Central memory CD8-positive, alpha-beta T cell (primary cell): ENCODE measurements at regions not wholly inside any gene's neighbourhood (a gene's known extent, or its start where the extent isn't known, plus 50 kb on each side); places are given as distances from the start of the nearest gene placed in this dataset.

ENCODE experiments used
- ATAC-seq: fragments of 150-1000 bp; cut with Tn5 transposase; replicated peaks from 2 replicates; pipeline ENCODE4 v1.10.0; 2022; ENCODE audit warnings: mild to moderate bottlenecking, moderate FRiP score, moderate number of reproducible peaks; ENCODE audit not compliant: poor library complexity, severe bottlenecking; ENCODE audit errors: extremely low read depth
- DNase-seq, 2 donors: peaks; one replicate each; pipeline ENCODE4 v3.0.0; 2021; ENCODE audit warnings: low spot score in 2 of 2
- H3K27ac Mint-ChIP-seq: one replicate; pipeline ENCODE4 v1.8.0; 2022; ENCODE audit warnings: low read depth, mild to moderate bottlenecking, moderate library complexity, mixed read lengths
- H3K27me3 Mint-ChIP-seq: one replicate; pipeline ENCODE4 v1.8.0; 2022; ENCODE audit warnings: mixed read lengths
- H3K36me3 Mint-ChIP-seq: one replicate; pipeline ENCODE4 v1.8.0; 2022; ENCODE audit warnings: mild to moderate bottlenecking, moderate library complexity, mixed read lengths; ENCODE audit not compliant: insufficient read depth
- H3K4me1 Mint-ChIP-seq: one replicate; pipeline ENCODE4 v1.8.0; 2022; ENCODE audit warnings: mixed read lengths
- H3K4me3 Mint-ChIP-seq: one replicate; pipeline ENCODE4 v1.8.0; 2022; ENCODE audit warnings: mild to moderate bottlenecking, moderate library complexity, mixed read lengths
- H3K9me3 Mint-ChIP-seq: one replicate; pipeline ENCODE4 v1.8.0; 2022; ENCODE audit warnings: mixed read lengths

GRCh38 chr7:86933295-86933845 lies 126.1 kb downstream of the ELAPOR2 start:
- H3K27me3 Mint-ChIP-seq, result no peaks in the 10 kb centered on the region
- no peaks in the 10 kb centered on the region for H3K4me1 Mint-ChIP-seq
- H3K27ac Mint-ChIP-seq, result no peak overlapping the region
- H3K9me3 Mint-ChIP-seq, result no peaks in the 10 kb centered on the region
- ATAC-seq, result no peak
- H3K36me3 Mint-ChIP-seq, result no peaks in the 10 kb centered on the region
- no peak for DNase-seq
- H3K4me3 Mint-ChIP-seq, result no peak overlapping the region

GRCh38 chr7:86932038-86932512 lies 127.4 kb downstream of the ELAPOR2 start:
- Mint-ChIP-seq H3K27ac (no peak overlapping the region), H3K4me1 (no peaks in the 10 kb centered on the region), H3K27me3 (peaks cover 6% of the 10 kb centered on the region), H3K4me3 (no peak overlapping the region), H3K9me3 (no peaks in the 10 kb centered on the region), H3K36me3 (no peaks in the 10 kb centered on the region)
- ATAC-seq (no peak), DNase-seq (no peak)

DNA sequence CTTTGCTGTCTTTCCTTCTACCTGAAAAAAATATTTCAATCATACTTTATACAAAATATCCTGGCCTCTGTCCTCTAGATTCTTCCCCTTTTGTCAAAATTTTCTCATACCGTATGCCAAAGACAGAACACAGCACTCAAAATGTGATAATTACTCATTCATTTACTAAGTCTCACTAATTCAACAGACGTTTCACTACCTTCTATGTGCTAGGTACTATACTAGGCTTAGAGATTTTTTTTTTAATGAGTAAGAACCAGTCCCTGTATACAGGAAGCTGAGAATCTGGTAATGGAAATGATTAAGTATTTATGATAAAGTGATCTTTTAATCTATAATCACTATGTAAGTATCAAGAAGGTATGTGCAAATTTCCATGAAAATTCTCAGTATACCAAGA lies 128.0 kb downstream of the ELAPOR2 start:
- Mint-ChIP-seq H3K27me3 (peaks cover 11% of the 10 kb centered on the region), H3K27ac (no peak overlapping the region), H3K36me3 (no peaks in the 10 kb centered on the region), H3K9me3 (no peaks in the 10 kb centered on the region), H3K4me1 (no peaks in the 10 kb centered on the region), H3K4me3 (no peak overlapping the region)
- DNase-seq (no peak), ATAC-seq (no peak)

DNA sequence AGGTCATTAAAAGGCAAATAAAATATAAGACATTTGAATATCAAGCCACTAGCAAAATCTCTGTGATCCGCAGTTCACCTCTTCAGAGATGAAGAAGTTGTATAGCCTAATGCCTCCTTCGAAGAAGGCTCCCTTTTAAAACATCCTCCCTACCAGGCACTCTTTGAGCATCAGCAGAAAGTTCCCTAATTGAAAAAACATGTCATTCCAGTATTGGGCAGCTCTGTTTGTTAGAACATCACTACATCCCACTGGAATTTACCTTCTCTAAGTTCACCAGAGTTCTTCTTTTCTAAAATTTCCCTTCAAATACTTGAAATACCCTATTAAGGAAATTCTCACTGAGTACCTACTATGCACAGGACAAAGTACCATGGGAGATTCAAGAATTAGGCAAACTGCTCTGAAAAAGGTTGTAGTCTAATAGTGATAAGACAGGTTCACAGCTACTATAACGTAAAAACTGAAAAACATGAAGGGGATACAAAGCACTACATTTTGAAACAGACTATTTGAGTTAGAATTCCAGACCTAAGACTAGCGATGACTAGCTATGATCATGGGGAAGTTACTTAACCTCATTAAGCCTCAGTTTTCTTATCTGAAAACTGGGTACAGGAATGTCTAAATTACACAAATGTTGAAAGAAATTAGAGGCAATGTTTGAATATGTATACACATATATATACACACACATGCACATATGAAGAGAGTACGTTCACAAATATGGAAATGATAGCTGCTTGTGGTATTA lies 128.7 kb downstream of the ELAPOR2 start:
- Mint-ChIP-seq H3K27ac (no peak overlapping the region), H3K9me3 (no peaks in the 10 kb centered on the region), H3K27me3 (peaks cover 11% of the 10 kb centered on the region), H3K36me3 (no peaks in the 10 kb centered on the region), H3K4me1 (no peaks in the 10 kb centered on the region), H3K4me3 (no peak overlapping the region)
- ATAC-seq (no peak), DNase-seq (no peak)

- DNase-seq (no peak), ATAC-seq (no peak)
- H3K27me3 Mint-ChIP-seq, result peaks cover 11% of the 10 kb centered on the region
- no peak overlapping the region for H3K4me3 Mint-ChIP-seq
- no peak overlapping the region for H3K27ac Mint-ChIP-seq
- no peaks in the 10 kb centered on the region for H3K36me3 Mint-ChIP-seq
- H3K9me3 Mint-ChIP-seq, result no peaks in the 10 kb centered on the region
- no peaks in the 10 kb centered on the region for H3K4me1 Mint-ChIP-seq
Measured at GRCh38 chr7:86929293-86930109, 130.0 kb downstream of the ELAPOR2 start.

GRCh38 chr7:86928308-86928707 lies 131.1 kb downstream of the ELAPOR2 start:
- H3K36me3 Mint-ChIP-seq, result no peaks in the 10 kb centered on the region
- peaks cover 11% of the 10 kb centered on the region for H3K27me3 Mint-ChIP-seq
- H3K9me3 Mint-ChIP-seq, result no peaks in the 10 kb centered on the region
- DNase-seq, result no peak
- no peak for ATAC-seq
- H3K27ac Mint-ChIP-seq, result no peak overlapping the region
- H3K4me3 Mint-ChIP-seq, result no peak overlapping the region
- no peaks in the 10 kb centered on the region for H3K4me1 Mint-ChIP-seq

DNA sequence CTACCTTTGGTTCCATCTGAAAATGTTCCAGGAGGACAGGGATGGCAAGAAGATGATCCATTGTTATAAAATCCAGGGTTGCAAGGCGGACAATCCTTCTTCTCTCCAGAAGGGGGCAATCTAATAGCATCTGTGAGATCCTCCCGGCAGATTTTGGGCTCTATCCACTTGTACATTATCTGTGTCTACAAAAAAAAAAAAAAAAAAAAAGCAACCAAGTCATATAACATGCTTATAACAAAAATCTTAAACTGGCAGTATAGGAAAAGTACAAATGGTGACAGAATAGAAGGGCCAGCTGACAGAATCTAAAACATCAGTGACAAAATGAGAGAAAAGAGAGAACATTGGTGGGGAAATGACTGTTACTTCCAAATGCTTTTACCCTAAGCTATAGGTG lies 132.7 kb downstream of the ELAPOR2 start:
- DNase-seq, result no peak
- H3K27me3 Mint-ChIP-seq, result peaks cover 11% of the 10 kb centered on the region
- no peak for ATAC-seq

GRCh38 chr7:86925221-86925620 lies 134.2 kb downstream of the ELAPOR2 start:
- Mint-ChIP-seq H3K36me3 (no peaks in the 10 kb centered on the region), H3K4me1 (no peaks in the 10 kb centered on the region), H3K4me3 (no peak overlapping the region), H3K9me3 (no peaks in the 10 kb centered on the region), H3K27ac (no peak overlapping the region), H3K27me3 (peaks cover 11% of the 10 kb centered on the region)
- DNase-seq (no peak), ATAC-seq (no peak)

More for the DNA sequence above, 132.7 kb downstream of the ELAPOR2 start:
- Mint-ChIP-seq H3K4me3 (no peak overlapping the region), H3K36me3 (no peaks in the 10 kb centered on the region), H3K4me1 (no peaks in the 10 kb centered on the region), H3K27ac (no peak overlapping the region), H3K9me3 (no peaks in the 10 kb centered on the region)

DNA sequence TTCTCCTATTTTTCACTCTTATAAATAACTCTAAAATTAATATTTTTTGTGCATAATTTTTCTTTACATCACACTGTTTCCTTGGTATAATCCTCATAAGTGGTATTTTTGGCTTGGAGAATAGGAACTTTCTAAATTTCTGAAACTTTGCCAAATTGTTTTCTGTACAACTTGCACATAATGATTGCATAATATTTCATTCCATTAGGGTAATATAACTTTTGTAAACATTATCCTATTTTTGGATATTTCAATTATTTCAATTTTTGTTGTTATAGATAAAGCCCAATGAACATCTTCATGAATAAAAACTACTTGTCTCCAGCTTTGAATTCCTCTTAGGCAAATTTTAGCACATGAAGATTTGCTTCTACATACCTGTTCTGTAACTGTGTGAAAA lies 135.9 kb downstream of the ELAPOR2 start:
- ATAC-seq (no peak), DNase-seq (no peak)
- Mint-ChIP-seq H3K9me3 (no peaks in the 10 kb centered on the region), H3K4me3 (no peak overlapping the region), H3K36me3 (no peaks in the 10 kb centered on the region), H3K27ac (no peak overlapping the region), H3K4me1 (no peaks in the 10 kb centered on the region), H3K27me3 (peaks cover 11% of the 10 kb centered on the region)

DNA sequence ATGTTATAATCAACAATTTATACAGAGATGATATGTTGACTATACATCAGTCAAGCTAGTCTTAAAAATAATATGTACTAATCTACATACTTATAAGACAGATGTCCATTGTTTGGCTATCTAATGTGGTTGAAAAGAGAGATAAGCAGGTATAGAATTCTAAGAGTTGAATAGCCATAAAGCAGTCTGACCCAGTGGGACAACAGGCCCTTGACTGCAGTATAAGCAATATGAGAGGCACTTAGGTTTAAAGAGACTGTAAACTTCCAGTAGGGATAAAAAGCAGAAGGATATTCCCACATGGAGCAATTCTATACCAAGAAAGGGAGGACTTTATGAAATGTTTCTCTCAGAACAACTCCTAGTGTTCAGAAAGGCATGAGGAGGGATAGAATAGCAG lies 139.3 kb downstream of the ELAPOR2 start:
- Mint-ChIP-seq H3K4me3 (no peak overlapping the region), H3K36me3 (no peaks in the 10 kb centered on the region), H3K27me3 (no peaks in the 10 kb centered on the region), H3K4me1 (no peaks in the 10 kb centered on the region), H3K9me3 (no peaks in the 10 kb centered on the region), H3K27ac (no peak overlapping the region)
- ATAC-seq (no peak), DNase-seq (no peak)

DNA sequence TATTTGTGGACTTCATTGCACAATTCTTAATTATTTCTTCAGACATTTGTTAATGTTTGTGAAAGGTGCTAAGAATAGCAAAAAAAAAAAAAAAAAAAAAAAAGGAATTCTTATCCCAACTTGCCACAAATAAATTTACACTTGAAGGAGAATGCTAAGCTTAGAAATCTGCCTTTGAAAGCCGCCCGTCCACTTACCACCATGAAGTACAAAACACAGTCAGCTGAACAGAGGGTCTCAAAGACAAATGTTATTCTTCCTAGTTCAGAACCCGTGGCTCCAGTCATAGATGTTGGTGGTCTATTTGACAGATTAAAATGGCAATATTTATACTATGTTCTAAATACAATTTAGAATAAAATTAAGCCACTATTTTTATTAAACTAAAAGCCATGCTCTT lies 141.2 kb downstream of the ELAPOR2 start:
- no peaks in the 10 kb centered on the region for H3K36me3 Mint-ChIP-seq
- no peaks in the 10 kb centered on the region for H3K4me1 Mint-ChIP-seq
- H3K27me3 Mint-ChIP-seq, result no peaks in the 10 kb centered on the region
- ATAC-seq, result no peak
- no peaks in the 10 kb centered on the region for H3K9me3 Mint-ChIP-seq
- no peak overlapping the region for H3K27ac Mint-ChIP-seq
- H3K4me3 Mint-ChIP-seq, result no peak overlapping the region
- DNase-seq, result no peak

GRCh38 chr7:86916277-86916825 lies 143.1 kb downstream of the ELAPOR2 start:
- ATAC-seq (no peak), DNase-seq (no peak)
- Mint-ChIP-seq H3K4me1 (no peaks in the 10 kb centered on the region), H3K27ac (no peak overlapping the region), H3K36me3 (peaks cover 2% of the 10 kb centered on the region), H3K27me3 (no peaks in the 10 kb centered on the region), H3K9me3 (no peaks in the 10 kb centered on the region), H3K4me3 (no peak overlapping the region)
